Stimulated activated memory B cell treated with anti-CD40 and anti-IgM and Interleukin-4, amounts not matched to agents 10 μg/mL and 1 μg/mL and 100 μg/mL, for 72 hours (primary cell): ENCODE measurements at regions not wholly inside any gene's neighbourhood (a gene's known extent, or its start where the extent isn't known, plus 50 kb on each side); places are given as distances from the start of the nearest gene placed in this dataset.
"Not testable (repeated sequence)": the region's sequence is repeated elsewhere in the genome, so short reads cannot be mapped to it uniquely, and the experiment has no call there.

ENCODE experiments used
- ATAC-seq: fragments of 150-1000 bp; cut with Tn5 transposase; 2 replicates; pipeline ENCODE4 v1.10.0; 2021
- H3K27ac Mint-ChIP-seq: one replicate; pipeline ENCODE4 v1.8.0; 2022; ENCODE audit warnings: mild to moderate bottlenecking, mixed read lengths
- H3K27me3 Mint-ChIP-seq: one replicate; pipeline ENCODE4 v1.8.0; 2022; ENCODE audit warnings: mixed read lengths
- H3K36me3 Mint-ChIP-seq: one replicate; pipeline ENCODE4 v1.8.0; 2022; ENCODE audit warnings: mixed read lengths
- H3K4me1 Mint-ChIP-seq: one replicate; pipeline ENCODE4 v1.8.0; 2022; ENCODE audit warnings: mixed read lengths
- H3K4me3 Mint-ChIP-seq: one replicate; pipeline ENCODE4 v1.8.0; 2022; ENCODE audit warnings: mild to moderate bottlenecking, moderate library complexity, mixed read lengths
- H3K9me3 Mint-ChIP-seq: one replicate; pipeline ENCODE4 v1.8.0; 2022; ENCODE audit warnings: mixed read lengths

DNA sequence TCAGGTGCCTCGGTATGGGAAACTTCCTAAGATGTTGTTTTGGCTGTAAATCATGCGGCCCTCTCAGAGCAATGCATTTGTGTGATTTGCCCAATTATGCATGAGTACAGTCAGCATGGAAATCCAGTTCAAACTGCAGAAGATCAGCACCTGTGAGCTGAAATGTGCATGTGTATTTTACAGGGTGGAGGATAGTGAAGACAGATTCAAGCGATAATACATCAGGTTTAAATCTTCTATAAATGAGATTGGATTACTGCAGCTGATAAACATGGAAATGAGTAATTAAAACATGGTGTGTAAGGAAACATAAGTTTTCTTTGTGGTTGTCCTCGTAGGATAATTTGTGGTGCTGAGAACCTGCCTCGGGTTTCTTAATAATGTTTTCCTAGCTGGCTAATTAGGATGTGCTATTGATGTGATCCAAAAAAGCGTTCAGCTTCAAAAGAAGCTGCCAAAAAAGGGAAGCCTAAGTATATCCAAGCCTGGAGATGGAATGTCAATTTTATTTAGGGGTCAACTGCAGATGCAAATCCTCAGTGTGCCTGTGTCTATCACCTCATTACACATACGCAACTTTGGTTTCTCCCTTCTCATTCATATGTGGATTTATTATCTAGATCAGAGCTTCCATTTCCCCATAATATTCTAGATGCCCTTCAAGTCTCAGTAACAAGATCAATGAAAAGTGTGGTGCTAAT lies 117.1 kb upstream of the CCDC28A start:
- no peak for ATAC-seq
- Mint-ChIP-seq H3K27ac (no peak overlapping the region), H3K36me3 (no peaks in the 10 kb centered on the region), H3K4me1 (peaks cover 16% of the 10 kb centered on the region), H3K9me3 (no peaks in the 10 kb centered on the region), H3K4me3 (no peak overlapping the region), H3K27me3 (peaks cover 33% of the 10 kb centered on the region)

DNA sequence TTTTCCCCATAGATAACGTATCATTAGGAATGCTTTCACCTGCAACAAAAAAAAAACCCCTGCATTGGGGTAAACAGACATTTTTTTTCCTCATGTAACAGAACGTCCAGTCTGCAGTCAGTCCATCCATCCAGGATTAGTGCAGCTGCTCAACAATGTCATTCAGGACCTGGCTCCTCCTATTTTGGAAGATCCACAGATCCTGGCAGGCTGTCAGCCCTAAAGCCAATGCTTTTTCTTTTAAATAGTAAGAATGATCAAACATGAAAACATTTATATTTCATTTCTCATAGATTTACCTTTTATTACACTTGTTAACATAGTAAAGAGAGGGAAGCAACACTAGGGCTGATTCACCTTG lies 116.5 kb upstream of the CCDC28A start:
- Mint-ChIP-seq H3K27ac (no peak overlapping the region), H3K4me1 (peaks cover 16% of the 10 kb centered on the region), H3K27me3 (peaks cover 33% of the 10 kb centered on the region), H3K9me3 (no peaks in the 10 kb centered on the region), H3K4me3 (no peak overlapping the region), H3K36me3 (no peaks in the 10 kb centered on the region)
- ATAC-seq: no peak

DNA sequence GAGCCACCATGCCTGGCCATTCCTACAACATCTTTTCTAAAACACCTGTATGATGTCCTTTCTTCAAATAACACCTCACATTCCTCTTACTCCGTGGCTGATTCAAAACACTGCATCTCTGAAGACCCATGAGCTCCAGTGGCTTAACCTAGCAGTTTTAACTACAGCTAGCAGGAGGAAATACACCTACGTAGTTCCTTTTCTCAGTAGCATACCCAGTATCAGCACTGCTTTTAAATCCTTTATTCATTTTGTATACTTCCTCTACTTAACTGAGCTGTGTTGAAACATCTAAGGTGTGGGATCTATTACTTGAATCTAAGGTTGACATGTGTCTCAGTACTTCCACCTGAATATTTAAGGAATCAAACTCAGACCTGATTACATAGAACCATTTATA lies 113.6 kb upstream of the CCDC28A start:
- H3K4me1 Mint-ChIP-seq: peaks cover 2% of the 10 kb centered on the region
- no peak overlapping the region for H3K27ac Mint-ChIP-seq
- no peaks in the 10 kb centered on the region for H3K9me3 Mint-ChIP-seq
- no peak overlapping the region for H3K4me3 Mint-ChIP-seq
- peaks cover 33% of the 10 kb centered on the region for H3K27me3 Mint-ChIP-seq
- no peak for ATAC-seq
- no peaks in the 10 kb centered on the region for H3K36me3 Mint-ChIP-seq

DNA sequence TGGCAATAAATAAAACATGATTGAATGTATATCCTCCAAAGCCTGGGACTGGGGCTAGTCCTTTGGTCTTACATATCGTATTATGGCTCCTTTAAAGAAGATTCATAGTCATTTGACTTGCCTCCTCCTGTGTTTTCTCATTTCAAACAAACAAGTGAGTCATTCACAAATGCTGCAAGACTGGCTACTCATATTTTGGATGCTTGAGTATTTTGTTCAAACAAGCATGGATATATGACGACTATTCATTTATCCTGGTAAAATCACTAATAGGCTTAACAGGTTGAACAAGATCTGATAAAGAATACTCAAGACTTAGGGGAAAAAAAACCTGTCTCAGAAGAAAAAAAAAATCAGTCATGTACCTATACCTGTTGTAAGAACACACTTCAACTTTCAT lies 111.1 kb upstream of the CCDC28A start:
- no peaks in the 10 kb centered on the region for H3K36me3 Mint-ChIP-seq
- H3K27me3 Mint-ChIP-seq: peaks cover 10% of the 10 kb centered on the region
- H3K4me1 Mint-ChIP-seq: no peaks in the 10 kb centered on the region
- H3K9me3 Mint-ChIP-seq: no peaks in the 10 kb centered on the region
- H3K4me3 Mint-ChIP-seq: no peak overlapping the region
- H3K27ac Mint-ChIP-seq: no peak overlapping the region
- no peak for ATAC-seq

DNA sequence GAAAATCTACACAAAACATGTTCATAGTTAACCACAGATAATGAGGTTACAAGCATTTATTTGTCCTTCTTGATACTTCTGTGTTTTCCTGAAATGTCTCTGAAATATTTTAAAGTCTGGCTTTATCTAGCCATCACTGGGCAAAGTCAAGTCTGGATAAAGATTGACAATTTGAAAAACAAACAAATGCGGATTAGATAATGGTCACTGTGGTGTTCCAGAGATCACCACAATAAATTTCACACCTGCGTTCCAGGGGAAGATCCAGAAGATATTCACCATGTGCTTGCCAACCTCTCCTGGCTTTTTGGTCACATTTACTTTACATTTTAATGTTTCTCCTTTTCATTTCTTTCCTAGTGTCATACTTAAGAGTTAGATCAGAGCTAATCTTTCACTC lies 109.7 kb upstream of the CCDC28A start:
- no peak for ATAC-seq
- no peak overlapping the region for H3K27ac Mint-ChIP-seq
- H3K4me1 Mint-ChIP-seq: no peaks in the 10 kb centered on the region
- no peak overlapping the region for H3K4me3 Mint-ChIP-seq
- no peaks in the 10 kb centered on the region for H3K9me3 Mint-ChIP-seq
- no peaks in the 10 kb centered on the region for H3K36me3 Mint-ChIP-seq
- H3K27me3 Mint-ChIP-seq: peaks cover 10% of the 10 kb centered on the region

DNA sequence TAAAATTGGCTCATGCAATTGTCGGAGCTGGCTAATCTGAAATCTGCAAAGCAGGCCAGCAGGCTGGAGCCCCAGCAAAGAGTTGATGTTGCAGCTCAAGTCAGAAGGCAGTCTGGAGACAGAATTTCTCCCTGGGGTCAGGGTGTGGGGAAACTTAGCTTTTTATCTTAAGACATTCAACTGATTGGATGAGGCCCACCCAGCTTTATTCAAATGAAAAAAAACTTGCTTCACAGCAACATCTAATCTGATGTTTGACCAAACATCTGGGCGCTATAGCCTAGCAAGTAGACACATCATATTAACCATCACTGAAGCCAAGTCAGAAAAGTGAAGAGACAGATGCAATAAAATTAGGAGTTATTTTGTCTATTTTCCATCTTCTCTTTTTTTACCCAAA lies 108.8 kb upstream of the CCDC28A start:
- H3K27ac Mint-ChIP-seq: no peak overlapping the region
- H3K4me1 Mint-ChIP-seq: no peaks in the 10 kb centered on the region
- no peaks in the 10 kb centered on the region for H3K9me3 Mint-ChIP-seq
- ATAC-seq: no peak
- no peaks in the 10 kb centered on the region for H3K36me3 Mint-ChIP-seq
- peaks cover 8% of the 10 kb centered on the region for H3K27me3 Mint-ChIP-seq
- H3K4me3 Mint-ChIP-seq: no peak overlapping the region

DNA sequence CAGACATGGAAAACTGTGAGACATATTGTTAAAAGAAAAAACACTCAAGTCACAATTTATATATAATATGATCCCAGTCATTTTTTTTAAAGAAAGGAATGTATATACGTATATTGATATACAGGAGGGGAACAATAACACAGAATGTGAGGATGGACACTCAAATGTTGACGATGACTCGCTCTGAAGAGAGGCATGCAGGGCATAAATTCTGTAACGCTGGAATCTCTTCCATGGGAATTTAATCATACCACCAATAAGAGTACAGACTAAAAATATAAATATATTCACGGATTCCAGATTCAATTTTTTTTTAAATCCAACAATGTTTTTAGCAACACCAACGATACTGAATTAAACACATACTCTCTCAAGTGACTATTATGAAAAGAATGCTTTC lies 106.9 kb upstream of the CCDC28A start:
- H3K36me3 Mint-ChIP-seq: no peaks in the 10 kb centered on the region

DNA sequence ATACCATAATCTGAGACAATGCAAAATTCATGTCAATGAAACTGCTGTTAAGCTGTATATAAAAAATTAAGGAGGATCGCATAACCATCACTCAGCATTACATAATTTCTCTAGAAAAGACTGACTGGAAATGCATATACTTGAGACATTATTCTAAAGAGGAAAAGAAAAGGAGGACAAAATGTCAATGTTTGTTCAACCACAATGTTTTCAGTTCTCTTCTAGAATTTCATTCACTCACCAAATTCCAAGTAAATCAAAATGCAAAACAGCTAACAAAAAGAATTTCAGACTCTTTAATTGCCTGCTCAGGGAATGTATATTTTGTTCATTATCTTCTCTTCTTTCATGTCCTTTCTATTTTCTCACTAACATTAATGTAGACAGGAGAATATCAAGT lies 106.2 kb upstream of the CCDC28A start:
- H3K4me1 Mint-ChIP-seq: no peaks in the 10 kb centered on the region
- no peak overlapping the region for H3K27ac Mint-ChIP-seq
- no peak for ATAC-seq
- H3K9me3 Mint-ChIP-seq: no peaks in the 10 kb centered on the region
- H3K36me3 Mint-ChIP-seq: no peaks in the 10 kb centered on the region
- H3K27me3 Mint-ChIP-seq: no peaks in the 10 kb centered on the region
- H3K4me3 Mint-ChIP-seq: no peak overlapping the region

More for the DNA sequence above, 106.9 kb upstream of the CCDC28A start:
- H3K27me3 Mint-ChIP-seq: no peaks in the 10 kb centered on the region
- H3K4me3 Mint-ChIP-seq: no peak overlapping the region
- H3K9me3 Mint-ChIP-seq: no peaks in the 10 kb centered on the region
- no peak overlapping the region for H3K27ac Mint-ChIP-seq
- H3K4me1 Mint-ChIP-seq: no peaks in the 10 kb centered on the region
- no peak for ATAC-seq

DNA sequence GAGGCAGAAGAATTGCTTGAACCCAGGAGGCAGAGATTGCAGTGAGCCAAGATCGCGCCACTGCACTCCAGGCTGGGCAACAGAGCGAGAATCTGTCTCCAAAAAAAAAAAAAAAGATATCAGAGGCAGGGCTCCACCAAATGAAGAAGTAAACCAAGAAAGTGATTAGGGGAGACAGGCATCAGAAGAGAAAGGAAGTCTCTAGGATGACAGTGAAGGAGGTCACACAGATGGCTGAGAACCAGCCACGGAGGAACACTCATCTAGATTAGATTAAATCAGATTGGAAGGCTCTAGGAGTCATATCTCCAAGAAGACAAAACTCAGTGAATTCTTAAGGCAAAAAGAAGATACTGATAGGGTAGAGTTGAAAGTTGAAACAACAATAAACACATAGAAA lies 102.2 kb upstream of the CCDC28A start:
- no peaks in the 10 kb centered on the region for H3K27me3 Mint-ChIP-seq
- H3K36me3 Mint-ChIP-seq: no peaks in the 10 kb centered on the region
- ATAC-seq: no peak
- no peak overlapping the region for H3K4me3 Mint-ChIP-seq
- H3K9me3 Mint-ChIP-seq: no peaks in the 10 kb centered on the region
- H3K4me1 Mint-ChIP-seq: no peaks in the 10 kb centered on the region
- H3K27ac Mint-ChIP-seq: no peak overlapping the region

DNA sequence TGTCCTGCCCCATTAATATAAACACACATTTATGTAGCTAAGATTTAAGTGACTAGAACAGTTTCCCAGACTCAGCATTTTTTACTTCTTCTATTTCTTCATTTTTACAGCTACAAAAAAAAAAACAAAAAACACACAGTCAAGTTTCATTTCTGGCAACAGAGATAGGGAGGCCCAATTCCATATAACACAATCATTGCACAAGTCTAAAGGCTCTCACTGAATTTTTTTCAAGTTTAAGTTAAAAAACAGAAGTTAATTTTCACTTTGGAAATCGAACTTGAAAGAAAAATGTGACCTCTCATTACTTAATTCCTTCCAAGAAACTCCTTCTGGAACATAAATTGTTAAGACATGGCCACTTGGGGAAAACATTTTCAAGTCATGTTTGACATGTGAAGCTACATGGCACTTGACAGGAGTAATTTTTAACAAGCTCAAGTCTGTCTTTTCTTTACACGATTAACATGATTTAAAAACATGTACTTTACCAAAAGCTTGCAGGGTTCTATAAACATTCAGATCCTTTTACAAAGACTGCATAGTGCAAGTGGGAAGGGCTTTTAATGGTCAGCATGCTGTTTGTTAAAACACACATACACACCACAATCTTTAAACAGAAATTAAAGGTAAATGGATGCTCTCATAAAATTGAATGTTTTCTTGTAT lies 100.1 kb upstream of the CCDC28A start:
- ATAC-seq: no peak
- Mint-ChIP-seq H3K27me3 (no peaks in the 10 kb centered on the region), H3K36me3 (no peaks in the 10 kb centered on the region), H3K4me3 (no peak overlapping the region), H3K27ac (no peak overlapping the region), H3K4me1 (no peaks in the 10 kb centered on the region), H3K9me3 (no peaks in the 10 kb centered on the region)

DNA sequence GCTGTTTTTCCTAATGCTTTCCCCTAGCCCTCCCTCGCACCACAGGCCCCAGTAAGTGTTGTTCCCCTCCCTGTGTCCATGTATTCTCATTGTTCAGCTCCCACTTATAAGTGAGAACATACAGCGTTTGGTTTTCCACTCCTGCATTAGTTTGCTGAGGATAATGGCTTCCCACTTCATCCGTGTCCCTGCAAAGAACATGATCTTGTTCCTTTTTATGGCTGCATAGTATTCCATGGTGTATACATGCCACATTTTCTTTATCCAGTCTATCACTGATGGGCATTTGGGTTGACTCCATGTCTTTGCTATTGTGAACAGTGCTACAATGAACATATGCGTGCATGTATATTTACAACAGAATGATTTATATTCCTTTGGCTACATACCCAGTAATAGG lies 99.1 kb upstream of the CCDC28A start:
- ATAC-seq, H3K4me3 Mint-ChIP-seq, H3K36me3 Mint-ChIP-seq, H3K9me3 Mint-ChIP-seq, H3K27ac Mint-ChIP-seq, H3K27me3 Mint-ChIP-seq, H3K4me1 Mint-ChIP-seq: not testable (repeated sequence)

DNA sequence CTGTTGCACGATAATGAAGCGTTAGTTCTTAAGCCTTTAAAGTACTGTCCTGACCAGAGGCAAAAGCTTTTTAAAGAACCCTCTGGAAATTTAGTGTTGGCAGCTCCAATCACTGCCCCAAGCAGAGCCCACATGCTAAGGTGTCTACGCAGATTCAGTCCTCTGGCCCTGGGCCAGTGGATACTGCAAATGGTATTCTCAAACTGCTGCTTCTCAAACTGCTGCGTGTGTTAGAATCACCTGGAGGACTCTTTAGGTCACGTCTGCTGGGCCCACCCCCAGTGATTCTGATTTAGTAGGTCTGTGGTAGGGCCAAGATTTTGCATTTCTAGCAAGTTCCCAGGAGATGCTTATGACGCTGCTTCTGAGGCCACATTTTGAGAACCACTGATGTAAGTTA lies 96.0 kb upstream of the CCDC28A start:
- no peak for ATAC-seq
- Mint-ChIP-seq H3K36me3 (no peaks in the 10 kb centered on the region), H3K27me3 (peaks cover 14% of the 10 kb centered on the region), H3K4me3 (no peak overlapping the region), H3K4me1 (no peaks in the 10 kb centered on the region), H3K9me3 (no peaks in the 10 kb centered on the region), H3K27ac (no peak overlapping the region)

DNA sequence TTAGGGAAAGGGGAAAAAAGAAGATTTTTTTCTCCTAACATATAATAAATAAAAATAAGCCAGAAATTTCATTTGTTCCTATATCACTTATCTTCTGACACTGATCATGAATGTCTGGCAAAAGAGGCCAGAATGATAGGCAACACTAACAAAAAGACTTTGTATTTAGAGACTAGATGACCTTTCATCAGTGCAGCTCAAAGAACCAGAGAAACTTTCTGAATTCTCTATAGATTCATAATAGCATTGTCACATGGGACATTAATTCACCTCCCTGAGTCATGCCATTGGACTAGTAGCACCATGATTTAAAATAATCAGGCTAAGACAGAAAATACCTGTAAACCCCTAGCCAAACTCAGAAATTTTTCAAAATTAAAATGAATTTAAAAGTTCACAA lies 95.4 kb upstream of the CCDC28A start:
- ATAC-seq: no peak

DNA sequence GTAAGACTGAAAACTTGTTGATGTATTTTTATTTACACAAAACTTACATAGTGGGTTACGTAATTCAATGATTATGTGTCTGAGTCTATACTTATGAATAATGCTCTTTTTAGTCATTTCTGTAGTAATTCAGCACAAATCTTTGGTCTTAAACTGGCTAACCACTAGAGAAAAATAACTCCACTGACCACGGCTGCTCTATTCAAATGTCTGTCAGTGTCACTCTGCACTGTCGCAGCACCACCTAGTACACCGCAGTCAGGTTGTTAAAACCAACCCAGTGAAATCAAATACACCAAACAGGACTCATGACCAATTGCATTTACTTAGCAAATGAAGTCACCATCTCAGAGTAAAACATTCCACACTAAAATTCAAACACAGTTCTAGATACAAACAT lies 93.5 kb upstream of the CCDC28A start:
- Mint-ChIP-seq H3K27ac (no peak overlapping the region), H3K4me3 (no peak overlapping the region), H3K9me3 (no peaks in the 10 kb centered on the region), H3K4me1 (no peaks in the 10 kb centered on the region), H3K27me3 (peaks cover 14% of the 10 kb centered on the region), H3K36me3 (no peaks in the 10 kb centered on the region)
- ATAC-seq: no peak

More for the DNA sequence above, 95.4 kb upstream of the CCDC28A start:
- H3K27me3 Mint-ChIP-seq: peaks cover 14% of the 10 kb centered on the region
- H3K4me1 Mint-ChIP-seq: no peaks in the 10 kb centered on the region
- H3K36me3 Mint-ChIP-seq: no peaks in the 10 kb centered on the region
- H3K27ac Mint-ChIP-seq: no peak overlapping the region
- H3K4me3 Mint-ChIP-seq: no peak overlapping the region
- H3K9me3 Mint-ChIP-seq: no peaks in the 10 kb centered on the region

DNA sequence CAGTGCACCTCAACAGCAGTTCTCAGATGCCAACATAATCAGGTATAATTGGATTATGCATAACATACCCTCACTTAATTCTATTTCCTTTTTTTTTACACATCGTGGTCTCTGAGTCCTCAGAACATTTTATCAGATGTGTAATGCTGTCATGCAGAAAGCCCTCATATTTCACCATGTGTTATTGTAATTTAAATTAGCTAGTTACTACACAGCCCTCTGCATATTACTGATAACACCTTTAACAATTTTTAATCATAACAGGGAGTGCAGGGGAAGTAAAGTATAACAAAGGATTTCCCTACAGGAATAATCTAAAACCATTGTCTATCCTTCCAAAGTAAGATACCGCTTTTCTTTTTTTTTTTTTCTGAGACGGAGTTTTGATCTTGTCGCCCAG lies 91.9 kb upstream of the CCDC28A start:
- no peak for ATAC-seq
- no peak overlapping the region for H3K27ac Mint-ChIP-seq
- H3K4me3 Mint-ChIP-seq: no peak overlapping the region
- H3K36me3 Mint-ChIP-seq: no peaks in the 10 kb centered on the region
- H3K9me3 Mint-ChIP-seq: no peaks in the 10 kb centered on the region
- no peaks in the 10 kb centered on the region for H3K4me1 Mint-ChIP-seq
- H3K27me3 Mint-ChIP-seq: peaks cover 14% of the 10 kb centered on the region

DNA sequence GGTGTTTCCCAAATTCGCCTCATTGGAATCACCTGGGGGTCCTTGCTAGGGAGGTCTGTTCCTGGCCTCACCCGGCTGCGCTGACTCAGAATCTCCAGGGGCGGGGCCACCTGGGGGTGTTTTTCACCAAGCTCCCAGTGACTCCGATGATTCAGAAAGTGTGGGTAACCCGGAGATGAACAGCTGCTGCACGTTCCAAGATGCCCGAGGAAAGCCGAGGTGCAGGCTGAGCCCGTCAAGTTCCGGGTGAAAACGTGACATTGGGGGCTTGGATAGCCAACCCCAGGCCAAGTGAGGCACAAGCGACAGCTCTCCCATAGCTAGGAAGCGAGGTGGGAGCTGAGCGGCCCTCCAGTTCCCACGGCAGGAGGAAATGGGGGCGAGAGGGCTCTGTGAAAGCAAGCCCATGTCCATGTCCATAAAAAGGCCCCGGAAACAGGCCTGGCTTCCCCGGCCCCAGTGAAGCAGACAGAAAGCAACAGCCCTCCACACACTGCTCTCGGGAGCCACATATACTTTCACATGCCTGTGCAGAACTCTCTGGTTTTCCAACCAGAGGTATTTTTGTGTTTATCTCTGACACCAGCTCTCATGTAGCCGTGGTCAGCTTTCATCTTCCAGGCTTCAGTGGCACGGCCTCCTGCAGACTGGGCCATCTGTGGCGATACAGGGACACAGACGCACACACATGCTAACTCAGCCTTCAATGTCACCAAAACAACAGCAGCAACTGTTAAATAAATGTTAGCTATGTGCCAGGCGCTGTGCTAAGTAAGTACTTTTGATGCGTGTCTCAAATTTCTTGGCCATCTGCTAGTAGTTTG lies 90.7 kb upstream of the CCDC28A start:
- Mint-ChIP-seq H3K4me1 (no peaks in the 10 kb centered on the region), H3K27ac (no peak overlapping the region), H3K36me3 (no peaks in the 10 kb centered on the region), H3K9me3 (no peaks in the 10 kb centered on the region), H3K27me3 (peaks cover 14% of the 10 kb centered on the region), H3K4me3 (no peak overlapping the region)
- ATAC-seq: no peak
